ENCODE measurements at regions not wholly inside any gene's neighbourhood (a gene's known extent, or its start where the extent isn't known, plus 50 kb on each side); places are given as distances from the start of the nearest gene placed in this dataset.

- intact Hi-C loops (cut with DNase I): no loop called here
- no peak overlapping the region for H3K4me3 ChIP-seq (ENCODE audit: low read length in 2 of 2)
- H3K36me3 ChIP-seq (ENCODE audit: control insufficient read depth in 1 of 2, insufficient read depth in 2 of 2, low read length in 1 of 2): no peaks in the 10 kb centered on the region
- ATAC-seq (ENCODE audit: low FRiP score): no peak
- no peaks in the 10 kb centered on the region for H3K27me3 ChIP-seq (ENCODE audit: control insufficient read depth in 1 of 2, insufficient read depth in 2 of 2, low read length in 1 of 2)
- no peak overlapping the region for H3K27ac ChIP-seq (ENCODE audit: low read depth in 1 of 2, low read length in 2 of 2)
- no peaks in the 10 kb centered on the region for H3K9me3 ChIP-seq (ENCODE audit: control insufficient read depth, low read length)
- DNase-seq: no peak
- 0 to 42% methylated on average over 1 of the region's 1 CpG for WGBS, 2 donors
- H3K4me1 ChIP-seq (ENCODE audit: control insufficient read depth in 1 of 2, insufficient read depth in 2 of 2, low read length in 2 of 2): no peaks in the 10 kb centered on the region
Measured at GRCh38 chr4:27272217-27272616, 411.6 kb downstream of the STIM2 start.

GRCh38 chr4:27276307-27277073, 415.8 kb downstream of the STIM2 start:
- no peak overlapping the region for H3K4me3 ChIP-seq (ENCODE audit: low read length in 2 of 2)
- H3K36me3 ChIP-seq (ENCODE audit: control insufficient read depth in 1 of 2, insufficient read depth in 2 of 2, low read length in 1 of 2): no peaks in the 10 kb centered on the region
- no peaks in the 10 kb centered on the region for H3K9me3 ChIP-seq (ENCODE audit: control insufficient read depth, low read length)
- ATAC-seq (ENCODE audit: low FRiP score) (no peak), DNase-seq (no peak)
- H3K27me3 ChIP-seq (ENCODE audit: control insufficient read depth in 1 of 2, insufficient read depth in 2 of 2, low read length in 1 of 2): no peaks in the 10 kb centered on the region
- no peak overlapping the region for H3K27ac ChIP-seq (ENCODE audit: low read depth in 1 of 2, low read length in 2 of 2)
- WGBS, 2 donors: 27 to 39% methylated on average over 3 of the region's 3 CpGs
- H3K4me1 ChIP-seq (ENCODE audit: control insufficient read depth in 1 of 2, insufficient read depth in 2 of 2, low read length in 2 of 2): no peaks in the 10 kb centered on the region
- intact Hi-C loops (cut with DNase I): no loop called here

GRCh38 chr4:27278615-27279375, 418.2 kb downstream of the STIM2 start:
- H3K4me1 ChIP-seq (ENCODE audit: control insufficient read depth in 1 of 2, insufficient read depth in 2 of 2, low read length in 2 of 2): no peaks in the 10 kb centered on the region
- H3K9me3 ChIP-seq (ENCODE audit: control insufficient read depth, low read length): no peaks in the 10 kb centered on the region
- H3K27ac ChIP-seq (ENCODE audit: low read depth in 1 of 2, low read length in 2 of 2): no peak overlapping the region
- intact Hi-C loops (cut with DNase I): no loop called here
- H3K36me3 ChIP-seq (ENCODE audit: control insufficient read depth in 1 of 2, insufficient read depth in 2 of 2, low read length in 1 of 2): no peaks in the 10 kb centered on the region
- 52 to 56% methylated on average over 5 of the region's 5 CpGs for WGBS, 2 donors
- no peak overlapping the region for H3K4me3 ChIP-seq (ENCODE audit: low read length in 2 of 2)
- no peaks in the 10 kb centered on the region for H3K27me3 ChIP-seq (ENCODE audit: control insufficient read depth in 1 of 2, insufficient read depth in 2 of 2, low read length in 1 of 2)
- DNase-seq (no peak), ATAC-seq (ENCODE audit: low FRiP score) (no peak)

GRCh38 chr4:27288496-27288895, 427.9 kb downstream of the STIM2 start:
- ATAC-seq (ENCODE audit: low FRiP score) (no peak), DNase-seq (no peak)
- Histone ChIP-seq H3K27me3 (ENCODE audit: control insufficient read depth in 1 of 2, insufficient read depth in 2 of 2, low read length in 1 of 2) (no peaks in the 10 kb centered on the region), H3K4me1 (ENCODE audit: control insufficient read depth in 1 of 2, insufficient read depth in 2 of 2, low read length in 2 of 2) (no peaks in the 10 kb centered on the region), H3K27ac (ENCODE audit: low read depth in 1 of 2, low read length in 2 of 2) (no peak overlapping the region), H3K4me3 (ENCODE audit: low read length in 2 of 2) (no peak overlapping the region), H3K36me3 (ENCODE audit: control insufficient read depth in 1 of 2, insufficient read depth in 2 of 2, low read length in 1 of 2) (no peaks in the 10 kb centered on the region), H3K9me3 (ENCODE audit: control insufficient read depth, low read length) (no peaks in the 10 kb centered on the region)
- intact Hi-C loops (cut with DNase I): no loop called here
- 80 to 81% methylated on average over 5 of the region's 5 CpGs for WGBS, 2 donors

- no peaks in the 10 kb centered on the region for H3K27me3 ChIP-seq (ENCODE audit: control insufficient read depth in 1 of 2, insufficient read depth in 2 of 2, low read length in 1 of 2)
- H3K4me1 ChIP-seq (ENCODE audit: control insufficient read depth in 1 of 2, insufficient read depth in 2 of 2, low read length in 2 of 2): no peaks in the 10 kb centered on the region
- no peak overlapping the region for H3K27ac ChIP-seq (ENCODE audit: low read depth in 1 of 2, low read length in 2 of 2)
- H3K9me3 ChIP-seq (ENCODE audit: control insufficient read depth, low read length): no peaks in the 10 kb centered on the region
- intact Hi-C loops (cut with DNase I): no loop called here
- no peak for DNase-seq
- H3K36me3 ChIP-seq (ENCODE audit: control insufficient read depth in 1 of 2, insufficient read depth in 2 of 2, low read length in 1 of 2): no peaks in the 10 kb centered on the region
- no peak overlapping the region for H3K4me3 ChIP-seq (ENCODE audit: low read length in 2 of 2)
- WGBS, 2 donors: 55 to 61% methylated on average over 3 of the region's 3 CpGs
- ATAC-seq (ENCODE audit: low FRiP score): no peak
Measured at GRCh38 chr4:27289704-27290103, 429.1 kb downstream of the STIM2 start.

GRCh38 chr4:27293831-27294230, 433.2 kb downstream of the STIM2 start:
- no peaks in the 10 kb centered on the region for H3K9me3 ChIP-seq (ENCODE audit: control insufficient read depth, low read length)
- no peak overlapping the region for H3K4me3 ChIP-seq (ENCODE audit: low read length in 2 of 2)
- no peaks in the 10 kb centered on the region for H3K36me3 ChIP-seq (ENCODE audit: control insufficient read depth in 1 of 2, insufficient read depth in 2 of 2, low read length in 1 of 2)
- 70 to 71% methylated on average over 4 of the region's 4 CpGs for WGBS, 2 donors
- intact Hi-C loops (cut with DNase I): no loop called here
- no peaks in the 10 kb centered on the region for H3K27me3 ChIP-seq (ENCODE audit: control insufficient read depth in 1 of 2, insufficient read depth in 2 of 2, low read length in 1 of 2)
- no peaks in the 10 kb centered on the region for H3K4me1 ChIP-seq (ENCODE audit: control insufficient read depth in 1 of 2, insufficient read depth in 2 of 2, low read length in 2 of 2)
- no peak for ATAC-seq (ENCODE audit: low FRiP score)
- H3K27ac ChIP-seq (ENCODE audit: low read depth in 1 of 2, low read length in 2 of 2): no peak overlapping the region
- no peak for DNase-seq

GRCh38 chr4:27304751-27305150, 444.1 kb downstream of the STIM2 start:
- H3K4me1 ChIP-seq (ENCODE audit: control insufficient read depth in 1 of 2, insufficient read depth in 2 of 2, low read length in 2 of 2): no peaks in the 10 kb centered on the region
- ATAC-seq (ENCODE audit: low FRiP score) (no peak), DNase-seq (no peak)
- H3K4me3 ChIP-seq (ENCODE audit: low read length in 2 of 2): no peak overlapping the region
- no peaks in the 10 kb centered on the region for H3K27me3 ChIP-seq (ENCODE audit: control insufficient read depth in 1 of 2, insufficient read depth in 2 of 2, low read length in 1 of 2)
- 86 to 91% methylated on average over 1 of the region's 1 CpG for WGBS, 2 donors
- no peaks in the 10 kb centered on the region for H3K36me3 ChIP-seq (ENCODE audit: control insufficient read depth in 1 of 2, insufficient read depth in 2 of 2, low read length in 1 of 2)
- no peak overlapping the region for H3K27ac ChIP-seq (ENCODE audit: low read depth in 1 of 2, low read length in 2 of 2)
- intact Hi-C loops (cut with DNase I): no loop called here
- no peaks in the 10 kb centered on the region for H3K9me3 ChIP-seq (ENCODE audit: control insufficient read depth, low read length)

- no peak overlapping the region for H3K27ac ChIP-seq (ENCODE audit: low read depth in 1 of 2, low read length in 2 of 2)
- H3K4me1 ChIP-seq (ENCODE audit: control insufficient read depth in 1 of 2, insufficient read depth in 2 of 2, low read length in 2 of 2): no peaks in the 10 kb centered on the region
- H3K36me3 ChIP-seq (ENCODE audit: control insufficient read depth in 1 of 2, insufficient read depth in 2 of 2, low read length in 1 of 2): no peaks in the 10 kb centered on the region
- intact Hi-C loops (cut with DNase I): no loop called here
- H3K4me3 ChIP-seq (ENCODE audit: low read length in 2 of 2): no peak overlapping the region
- no peak for ATAC-seq (ENCODE audit: low FRiP score)
- no peaks in the 10 kb centered on the region for H3K27me3 ChIP-seq (ENCODE audit: control insufficient read depth in 1 of 2, insufficient read depth in 2 of 2, low read length in 1 of 2)
- 0% methylated on average over 1 of the region's 1 CpG for WGBS, 2 donors
- no peak for DNase-seq
- no peaks in the 10 kb centered on the region for H3K9me3 ChIP-seq (ENCODE audit: control insufficient read depth, low read length)
Measured at GRCh38 chr4:27305246-27305645, 444.6 kb downstream of the STIM2 start.

- 75% methylated on average over 6 of the region's 6 CpGs for WGBS, 2 donors
- DNase-seq: no peak
Measured at GRCh38 chr4:27308379-27308778, 447.7 kb downstream of the STIM2 start.

More at GRCh38 chr4:27308379-27308778, 447.7 kb downstream of the STIM2 start:
- no peak for ATAC-seq (ENCODE audit: low FRiP score)
- Histone ChIP-seq H3K27ac (ENCODE audit: low read depth in 1 of 2, low read length in 2 of 2) (no peak overlapping the region), H3K4me1 (ENCODE audit: control insufficient read depth in 1 of 2, insufficient read depth in 2 of 2, low read length in 2 of 2) (no peaks in the 10 kb centered on the region), H3K4me3 (ENCODE audit: low read length in 2 of 2) (no peak overlapping the region), H3K9me3 (ENCODE audit: control insufficient read depth, low read length) (no peaks in the 10 kb centered on the region), H3K27me3 (ENCODE audit: control insufficient read depth in 1 of 2, insufficient read depth in 2 of 2, low read length in 1 of 2) (no peaks in the 10 kb centered on the region), H3K36me3 (ENCODE audit: control insufficient read depth in 1 of 2, insufficient read depth in 2 of 2, low read length in 1 of 2) (no peaks in the 10 kb centered on the region)
- intact Hi-C loops (cut with DNase I): no loop called here
